ENCODE measurements at regions not wholly inside any gene's neighbourhood (a gene's known extent, or its start where the extent isn't known, plus 50 kb on each side); places are given as distances from the start of the nearest gene placed in this dataset.

GRCh38 chr5:17096952-17097695 lies 120.3 kb upstream of the BASP1 start:
- no peak for TF ChIP-seq CTCF (IDR thresholded peaks at IDR 0.05)
- TF ChIP-seq POLR2A (IDR thresholded peaks at IDR 0.05), result no peak

All from gastroesophageal sphincter (tissue), 3 donors.